ENCODE measurements at regions not wholly inside any gene's neighbourhood (a gene's known extent, or its start where the extent isn't known, plus 50 kb on each side); places are given as distances from the start of the nearest gene placed in this dataset.

- H3K4me1 Mint-ChIP-seq: no peaks in the 10 kb centered on the region
- H3K27ac Mint-ChIP-seq (ENCODE audit: low read depth): no peak overlapping the region
- H3K36me3 Mint-ChIP-seq (ENCODE audit: insufficient read depth): no peaks in the 10 kb centered on the region
- no peak for DNase-seq (ENCODE audit: low spot score in 2 of 2)
- no peak overlapping the region for H3K4me3 Mint-ChIP-seq
- no peak for ATAC-seq (replicated peaks; ENCODE audit: extremely low read depth, poor library complexity, severe bottlenecking)
- H3K27me3 Mint-ChIP-seq: no peaks in the 10 kb centered on the region
- peaks cover 6% of the 10 kb centered on the region for H3K9me3 Mint-ChIP-seq
These were observed 537.3 kb downstream of the SUCLA2 start for GRCh38 chr13:47463726-47464125.

- no peaks in the 10 kb centered on the region for H3K27me3 Mint-ChIP-seq
- no peak overlapping the region for H3K4me3 Mint-ChIP-seq
- H3K9me3 Mint-ChIP-seq: peaks cover 6% of the 10 kb centered on the region
- DNase-seq (ENCODE audit: low spot score in 2 of 2): no peak
- ATAC-seq (replicated peaks; ENCODE audit: extremely low read depth, poor library complexity, severe bottlenecking): no peak
- H3K36me3 Mint-ChIP-seq (ENCODE audit: insufficient read depth): no peaks in the 10 kb centered on the region
- no peak overlapping the region for H3K27ac Mint-ChIP-seq (ENCODE audit: low read depth)
- H3K4me1 Mint-ChIP-seq: no peaks in the 10 kb centered on the region
These were observed 538.1 kb downstream of the SUCLA2 start for GRCh38 chr13:47463002-47463401.

- Mint-ChIP-seq H3K27me3 (no peaks in the 10 kb centered on the region), H3K27ac (ENCODE audit: low read depth) (no peak overlapping the region), H3K4me1 (no peaks in the 10 kb centered on the region), H3K9me3 (peaks cover 6% of the 10 kb centered on the region), H3K36me3 (ENCODE audit: insufficient read depth) (no peaks in the 10 kb centered on the region), H3K4me3 (no peak overlapping the region)
- DNase-seq (ENCODE audit: low spot score in 2 of 2) (no peak), ATAC-seq (replicated peaks; ENCODE audit: extremely low read depth, poor library complexity, severe bottlenecking) (no peak)
These were observed 539.3 kb downstream of the SUCLA2 start for GRCh38 chr13:47461816-47462215.

- H3K4me1 Mint-ChIP-seq: no peaks in the 10 kb centered on the region
- ATAC-seq (replicated peaks; ENCODE audit: extremely low read depth, poor library complexity, severe bottlenecking) (no peak), DNase-seq (ENCODE audit: low spot score in 2 of 2) (no peak)
- no peak overlapping the region for H3K4me3 Mint-ChIP-seq
- no peaks in the 10 kb centered on the region for H3K36me3 Mint-ChIP-seq (ENCODE audit: insufficient read depth)
- no peak overlapping the region for H3K27ac Mint-ChIP-seq (ENCODE audit: low read depth)
- H3K27me3 Mint-ChIP-seq: no peaks in the 10 kb centered on the region
- peaks cover under 1% of the 10 kb centered on the region for H3K9me3 Mint-ChIP-seq
These were observed 541.6 kb downstream of the SUCLA2 start for GRCh38 chr13:47459512-47459911.

DNA sequence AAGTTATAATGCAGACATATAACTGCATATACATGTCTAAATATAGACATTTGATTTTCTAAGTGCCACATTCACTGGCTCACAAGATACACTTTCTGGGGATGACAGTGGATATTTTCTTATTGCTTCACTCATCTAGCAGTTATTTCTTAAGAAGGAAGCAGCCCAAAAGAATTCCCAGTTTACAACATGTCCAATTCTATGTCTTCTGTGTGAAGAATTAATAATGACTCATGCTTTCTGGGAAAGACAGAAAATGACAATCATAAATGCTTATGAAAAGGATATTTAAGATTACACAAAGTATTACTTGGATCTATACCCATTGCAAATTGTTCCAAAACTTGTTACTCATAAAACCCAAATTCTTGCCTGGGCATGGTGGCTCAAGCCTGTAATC is 543.4 kb downstream of the SUCLA2 start:
- Mint-ChIP-seq H3K36me3 (ENCODE audit: insufficient read depth) (no peaks in the 10 kb centered on the region), H3K4me1 (no peaks in the 10 kb centered on the region), H3K9me3 (no peaks in the 10 kb centered on the region), H3K27ac (ENCODE audit: low read depth) (no peak overlapping the region), H3K4me3 (no peak overlapping the region), H3K27me3 (no peaks in the 10 kb centered on the region)
- no peak for ATAC-seq (replicated peaks; ENCODE audit: extremely low read depth, poor library complexity, severe bottlenecking)
- DNase-seq (ENCODE audit: low spot score in 2 of 2): no peak

GRCh38 chr13:47455626-47456025 is 545.4 kb downstream of the SUCLA2 start:
- no peaks in the 10 kb centered on the region for H3K4me1 Mint-ChIP-seq
- no peak overlapping the region for H3K27ac Mint-ChIP-seq (ENCODE audit: low read depth)
- no peaks in the 10 kb centered on the region for H3K9me3 Mint-ChIP-seq
- ATAC-seq (replicated peaks; ENCODE audit: extremely low read depth, poor library complexity, severe bottlenecking) (no peak), DNase-seq (ENCODE audit: low spot score in 2 of 2) (no peak)
- H3K27me3 Mint-ChIP-seq: no peaks in the 10 kb centered on the region
- H3K4me3 Mint-ChIP-seq: no peak overlapping the region
- no peaks in the 10 kb centered on the region for H3K36me3 Mint-ChIP-seq (ENCODE audit: insufficient read depth)

GRCh38 chr13:47454986-47455385 is 546.1 kb downstream of the SUCLA2 start:
- no peak overlapping the region for H3K27ac Mint-ChIP-seq (ENCODE audit: low read depth)
- no peaks in the 10 kb centered on the region for H3K9me3 Mint-ChIP-seq
- H3K4me1 Mint-ChIP-seq: no peaks in the 10 kb centered on the region
- DNase-seq (ENCODE audit: low spot score in 2 of 2) (no peak), ATAC-seq (replicated peaks; ENCODE audit: extremely low read depth, poor library complexity, severe bottlenecking) (no peak)
- H3K4me3 Mint-ChIP-seq: no peak overlapping the region
- H3K27me3 Mint-ChIP-seq: no peaks in the 10 kb centered on the region
- H3K36me3 Mint-ChIP-seq (ENCODE audit: insufficient read depth): no peaks in the 10 kb centered on the region

GRCh38 chr13:47437406-47437805 is 540.6 kb upstream of the HTR2A start:
- H3K36me3 Mint-ChIP-seq (ENCODE audit: insufficient read depth): no peaks in the 10 kb centered on the region

DNA sequence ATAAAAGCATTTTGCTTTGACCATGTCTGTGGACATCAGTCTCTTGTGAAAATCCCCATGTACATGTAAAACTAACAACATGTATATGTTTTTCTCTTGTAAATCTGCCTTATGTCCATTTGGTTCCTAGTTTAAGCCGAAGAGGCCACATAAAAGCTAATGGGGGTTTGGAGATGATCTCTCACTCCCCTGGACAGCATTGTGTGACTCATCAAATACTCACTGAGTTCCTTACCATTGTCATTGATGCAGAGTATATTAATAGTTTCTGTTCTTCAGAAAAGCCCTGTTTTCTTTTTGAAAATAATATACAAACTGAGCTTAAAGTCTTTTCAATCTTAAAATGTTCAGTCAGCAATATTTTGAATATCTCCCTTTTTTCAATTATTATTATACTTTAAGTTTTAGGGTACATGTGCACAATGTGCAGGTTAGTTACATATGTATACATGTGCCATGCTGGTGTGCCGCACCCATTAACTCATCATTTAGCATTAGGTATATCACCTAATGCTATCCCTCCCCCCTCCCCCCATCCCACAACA is 536.7 kb upstream of the HTR2A start:
- H3K4me3 Mint-ChIP-seq: no peak overlapping the region
- ATAC-seq (replicated peaks; ENCODE audit: extremely low read depth, poor library complexity, severe bottlenecking) (no peak), DNase-seq (ENCODE audit: low spot score in 2 of 2) (no peak)
- H3K27me3 Mint-ChIP-seq: no peaks in the 10 kb centered on the region
- H3K4me1 Mint-ChIP-seq: no peaks in the 10 kb centered on the region
- peaks cover 6% of the 10 kb centered on the region for H3K9me3 Mint-ChIP-seq
- no peaks in the 10 kb centered on the region for H3K36me3 Mint-ChIP-seq (ENCODE audit: insufficient read depth)
- no peak overlapping the region for H3K27ac Mint-ChIP-seq (ENCODE audit: low read depth)

More at GRCh38 chr13:47437406-47437805, 540.6 kb upstream of the HTR2A start:
- no peak overlapping the region for H3K27ac Mint-ChIP-seq (ENCODE audit: low read depth)
- H3K4me1 Mint-ChIP-seq: no peaks in the 10 kb centered on the region
- ATAC-seq (replicated peaks; ENCODE audit: extremely low read depth, poor library complexity, severe bottlenecking) (no peak), DNase-seq (ENCODE audit: low spot score in 2 of 2) (no peak)
- H3K27me3 Mint-ChIP-seq: no peaks in the 10 kb centered on the region
- H3K9me3 Mint-ChIP-seq: no peaks in the 10 kb centered on the region
- H3K4me3 Mint-ChIP-seq: no peak overlapping the region

DNA sequence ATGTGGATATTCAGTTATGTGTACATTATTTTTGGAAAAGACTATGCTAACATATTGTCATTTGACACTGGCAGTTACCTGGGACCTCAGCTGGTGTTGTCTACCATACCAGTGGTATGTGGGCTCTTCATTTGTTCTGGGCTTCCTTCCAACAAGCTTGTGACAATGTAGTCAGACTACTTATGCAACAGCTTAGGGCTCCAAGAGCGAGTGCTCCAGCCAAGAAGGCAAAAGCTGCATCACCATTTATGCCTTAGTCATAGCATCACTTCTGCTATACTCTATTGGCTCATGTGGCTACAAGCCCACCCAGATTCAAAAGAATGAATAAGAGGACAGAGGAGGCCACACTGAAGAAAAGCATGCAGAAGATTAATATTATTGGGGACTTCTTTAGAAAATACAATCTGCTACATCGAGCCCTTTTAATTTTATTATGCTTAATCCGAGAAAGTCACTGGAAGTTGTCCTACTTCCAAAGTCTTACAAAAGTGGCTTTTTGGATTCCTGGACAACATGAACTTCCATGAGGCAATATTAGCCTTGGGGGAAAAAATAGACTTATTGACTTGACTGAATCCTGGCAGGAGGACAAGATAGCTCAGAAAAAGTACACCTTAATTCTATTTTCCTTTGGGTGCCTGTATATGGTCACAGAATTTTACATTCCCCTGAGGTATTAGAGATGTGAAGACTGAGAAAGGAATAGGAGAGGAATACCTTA is 529.4 kb upstream of the HTR2A start:
- no peak overlapping the region for H3K4me3 Mint-ChIP-seq
- H3K36me3 Mint-ChIP-seq (ENCODE audit: insufficient read depth): no peaks in the 10 kb centered on the region
- H3K27ac Mint-ChIP-seq (ENCODE audit: low read depth): no peak overlapping the region
- no peak for ATAC-seq (replicated peaks; ENCODE audit: extremely low read depth, poor library complexity, severe bottlenecking)
- no peak for DNase-seq (ENCODE audit: low spot score in 2 of 2)
- H3K4me1 Mint-ChIP-seq: no peaks in the 10 kb centered on the region
- no peaks in the 10 kb centered on the region for H3K9me3 Mint-ChIP-seq
- H3K27me3 Mint-ChIP-seq: no peaks in the 10 kb centered on the region

GRCh38 chr13:47421525-47421924 is 524.7 kb upstream of the HTR2A start:
- no peak for DNase-seq (ENCODE audit: low spot score in 2 of 2)

DNA sequence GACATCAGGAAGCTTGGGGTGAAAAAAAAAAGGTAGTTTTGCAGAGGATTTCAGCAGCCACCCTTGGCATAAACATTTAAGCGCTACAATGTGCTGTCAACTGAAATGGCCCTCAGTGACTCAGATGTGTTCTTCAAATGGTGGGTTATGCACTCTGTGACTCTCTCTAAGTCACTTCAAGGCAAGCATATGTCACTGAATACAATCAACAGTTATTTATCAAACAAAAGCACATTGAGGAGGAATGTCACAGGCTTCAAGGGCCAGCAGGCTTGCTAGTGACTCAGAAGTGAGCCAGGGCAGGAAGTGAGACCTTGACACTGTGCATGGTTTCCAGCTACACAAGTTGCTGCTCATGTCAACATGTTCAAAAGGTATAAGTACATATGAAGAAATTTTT is 523.7 kb upstream of the HTR2A start:
- Mint-ChIP-seq H3K9me3 (no peaks in the 10 kb centered on the region), H3K36me3 (ENCODE audit: insufficient read depth) (no peaks in the 10 kb centered on the region), H3K4me3 (no peak overlapping the region), H3K27ac (ENCODE audit: low read depth) (no peak overlapping the region), H3K4me1 (no peaks in the 10 kb centered on the region), H3K27me3 (no peaks in the 10 kb centered on the region)
- no peak for ATAC-seq (replicated peaks; ENCODE audit: extremely low read depth, poor library complexity, severe bottlenecking)
- no peak for DNase-seq (ENCODE audit: low spot score in 2 of 2)

More at GRCh38 chr13:47421525-47421924, 524.7 kb upstream of the HTR2A start:
- no peaks in the 10 kb centered on the region for H3K9me3 Mint-ChIP-seq
- no peak overlapping the region for H3K27ac Mint-ChIP-seq (ENCODE audit: low read depth)
- no peak overlapping the region for H3K4me3 Mint-ChIP-seq
- H3K4me1 Mint-ChIP-seq: no peaks in the 10 kb centered on the region
- no peaks in the 10 kb centered on the region for H3K36me3 Mint-ChIP-seq (ENCODE audit: insufficient read depth)
- ATAC-seq (replicated peaks; ENCODE audit: extremely low read depth, poor library complexity, severe bottlenecking): no peak
- no peaks in the 10 kb centered on the region for H3K27me3 Mint-ChIP-seq

- Mint-ChIP-seq H3K4me1 (no peaks in the 10 kb centered on the region), H3K36me3 (ENCODE audit: insufficient read depth) (no peaks in the 10 kb centered on the region), H3K4me3 (no peak overlapping the region), H3K9me3 (no peaks in the 10 kb centered on the region), H3K27ac (ENCODE audit: low read depth) (no peak overlapping the region), H3K27me3 (no peaks in the 10 kb centered on the region)
- no peak for DNase-seq (ENCODE audit: low spot score in 2 of 2)
- no peak for ATAC-seq (replicated peaks; ENCODE audit: extremely low read depth, poor library complexity, severe bottlenecking)
These were observed 523.2 kb upstream of the HTR2A start for GRCh38 chr13:47420020-47420419.

Measured in central memory CD8-positive, alpha-beta T cell (primary cell).